HepG2 (cell line): ENCODE measurements at regions not wholly inside any gene's neighbourhood (a gene's known extent, or its start where the extent isn't known, plus 50 kb on each side); places are given as distances from the start of the nearest gene placed in this dataset.

ENCODE experiments used
- FOXP4 ChIP-seq: sonication (generic); formaldehyde crosslinking; IDR thresholded peaks from 2 replicates; pipeline ENCODE4 v1.4.0; 2020; ENCODE audit warnings: missing genetic modification reagents
- THRA ChIP-seq: sonication (generic); formaldehyde crosslinking; IDR thresholded peaks from 2 replicates; pipeline ENCODE4 v1.4.0; 2020; ENCODE audit warnings: missing genetic modification reagents, borderline replicate concordance
- ZBTB40 ChIP-seq, 2 experiments: fragments of 450-650 bp in 1 of 2; sonication (generic) in 1 of 2; formaldehyde crosslinking in 1 of 2; IDR thresholded peaks; 2 replicates each; pipeline versions ENCODE4 v1.6.1 to v1.8.0; 2016 to 2022; ENCODE audit warnings: antibody characterized with exemption in 1 of 2, mild to moderate bottlenecking in 1 of 2, missing genetic modification reagents in 1 of 2
- ZMYM2 ChIP-seq: sonication (generic); formaldehyde crosslinking; IDR thresholded peaks from 2 replicates; pipeline ENCODE4 v1.8.0; 2022; ENCODE audit warnings: mild to moderate bottlenecking, missing genetic modification reagents
- ZNF296 ChIP-seq: sonication (generic); formaldehyde crosslinking; conservative IDR thresholded peaks from 2 replicates; pipeline ENCODE4 v1.5.0; 2020; ENCODE audit warnings: mild to moderate bottlenecking, missing genetic modification reagents
- ZNF800 ChIP-seq: sonication (generic); formaldehyde crosslinking; IDR thresholded peaks from 2 replicates; pipeline ENCODE4 v1.4.0; 2020; ENCODE audit warnings: missing genetic modification reagents

- TF ChIP-seq ZBTB40 (IDR thresholded peaks at IDR 0.05) (no peak), ZBTB40 (CRISPR knock-in tag; IDR thresholded peaks at IDR 0.05) (no peak; the same call in 1 of the 2 replicates), ZNF296 (CRISPR knock-in tag) (no peak), ZMYM2 (0 out of 2 replicates have a peak, but pooled peaks have one; percentile 19), FOXP4 (CRISPR knock-in tag) (peak; percentile 83), THRA (CRISPR knock-in tag) (peak; percentile 21; the same call in 1 of the 2 replicates), ZNF800 (CRISPR knock-in tag) (no peak)
Measured at GRCh38 chr13:26971990-26972887, 199.4 kb downstream of the USP12 start (continued).
